HEK293 (cell line): ENCODE measurements at regions not wholly inside any gene's neighbourhood (a gene's known extent, or its start where the extent isn't known, plus 50 kb on each side); places are given as distances from the start of the nearest gene placed in this dataset.

Source experiments
- ZNF112 ChIP-seq: fragments of 450-650 bp; formaldehyde crosslinking; IDR thresholded peaks from 2 replicates; pipeline ENCODE4 v1.5.0; 2017; ENCODE audit warnings: missing biosample characterization, missing genetic modification characterization
- ZNF324 ChIP-seq: fragments of 450-650 bp; formaldehyde crosslinking; IDR thresholded peaks from 2 replicates; pipeline ENCODE4 v1.5.1; 2016; ENCODE audit warnings: missing biosample characterization, missing genetic modification characterization
- ZNF530 ChIP-seq: fragments of 450-650 bp; formaldehyde crosslinking; IDR thresholded peaks from 2 replicates; pipeline ENCODE4 v1.5.1; 2016; ENCODE audit warnings: low read depth, missing biosample characterization, missing genetic modification characterization
- ZNF776 ChIP-seq: fragments of 450-650 bp; formaldehyde crosslinking; IDR thresholded peaks from 2 replicates; pipeline ENCODE4 v1.5.0; 2017; ENCODE audit warnings: missing biosample characterization, missing genetic modification characterization, borderline replicate concordance
- ZNF843 ChIP-seq: fragments of 450-650 bp; formaldehyde crosslinking; IDR thresholded peaks from 2 replicates; pipeline ENCODE4 v1.5.1; 2016; ENCODE audit warnings: missing biosample characterization, missing genetic modification characterization
- TF ChIP-seq, protein P1 (sequence below): fragments of 450-650 bp; formaldehyde crosslinking; IDR thresholded peaks from 2 replicates; pipeline ENCODE4 v1.5.1; 2016; ENCODE audit warnings: missing biosample characterization, missing genetic modification characterization
- TF ChIP-seq, protein P2 (sequence below): fragments of 450-650 bp; formaldehyde crosslinking; IDR thresholded peaks from 2 replicates; pipeline ENCODE4 v1.5.1; 2016; ENCODE audit warnings: missing biosample characterization, missing genetic modification characterization

GRCh38 chr20:57805747-57806146, 95.9 kb upstream of the PMEPA1 start:
- no peak for TF ChIP-seq ZNF843 (tag by site-specific recombination)
- TF ChIP-seq, protein P1, sequence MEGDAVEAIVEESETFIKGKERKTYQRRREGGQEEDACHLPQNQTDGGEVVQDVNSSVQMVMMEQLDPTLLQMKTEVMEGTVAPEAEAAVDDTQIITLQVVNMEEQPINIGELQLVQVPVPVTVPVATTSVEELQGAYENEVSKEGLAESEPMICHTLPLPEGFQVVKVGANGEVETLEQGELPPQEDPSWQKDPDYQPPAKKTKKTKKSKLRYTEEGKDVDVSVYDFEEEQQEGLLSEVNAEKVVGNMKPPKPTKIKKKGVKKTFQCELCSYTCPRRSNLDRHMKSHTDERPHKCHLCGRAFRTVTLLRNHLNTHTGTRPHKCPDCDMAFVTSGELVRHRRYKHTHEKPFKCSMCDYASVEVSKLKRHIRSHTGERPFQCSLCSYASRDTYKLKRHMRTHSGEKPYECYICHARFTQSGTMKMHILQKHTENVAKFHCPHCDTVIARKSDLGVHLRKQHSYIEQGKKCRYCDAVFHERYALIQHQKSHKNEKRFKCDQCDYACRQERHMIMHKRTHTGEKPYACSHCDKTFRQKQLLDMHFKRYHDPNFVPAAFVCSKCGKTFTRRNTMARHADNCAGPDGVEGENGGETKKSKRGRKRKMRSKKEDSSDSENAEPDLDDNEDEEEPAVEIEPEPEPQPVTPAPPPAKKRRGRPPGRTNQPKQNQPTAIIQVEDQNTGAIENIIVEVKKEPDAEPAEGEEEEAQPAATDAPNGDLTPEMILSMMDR (tag by site-specific recombination) = no peak
- no peak for TF ChIP-seq ZNF530 (tag by site-specific recombination)
- no peak for TF ChIP-seq ZNF112 (tag by site-specific recombination)
- TF ChIP-seq ZNF776 (tag by site-specific recombination) = no peak
- no peak for TF ChIP-seq ZNF324 (tag by site-specific recombination)
- TF ChIP-seq, protein P2, sequence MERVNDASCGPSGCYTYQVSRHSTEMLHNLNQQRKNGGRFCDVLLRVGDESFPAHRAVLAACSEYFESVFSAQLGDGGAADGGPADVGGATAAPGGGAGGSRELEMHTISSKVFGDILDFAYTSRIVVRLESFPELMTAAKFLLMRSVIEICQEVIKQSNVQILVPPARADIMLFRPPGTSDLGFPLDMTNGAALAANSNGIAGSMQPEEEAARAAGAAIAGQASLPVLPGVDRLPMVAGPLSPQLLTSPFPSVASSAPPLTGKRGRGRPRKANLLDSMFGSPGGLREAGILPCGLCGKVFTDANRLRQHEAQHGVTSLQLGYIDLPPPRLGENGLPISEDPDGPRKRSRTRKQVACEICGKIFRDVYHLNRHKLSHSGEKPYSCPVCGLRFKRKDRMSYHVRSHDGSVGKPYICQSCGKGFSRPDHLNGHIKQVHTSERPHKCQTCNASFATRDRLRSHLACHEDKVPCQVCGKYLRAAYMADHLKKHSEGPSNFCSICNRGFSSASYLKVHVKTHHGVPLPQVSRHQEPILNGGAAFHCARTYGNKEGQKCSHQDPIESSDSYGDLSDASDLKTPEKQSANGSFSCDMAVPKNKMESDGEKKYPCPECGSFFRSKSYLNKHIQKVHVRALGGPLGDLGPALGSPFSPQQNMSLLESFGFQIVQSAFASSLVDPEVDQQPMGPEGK = no peak
